HG03575 (cell line): ENCODE measurements at regions not wholly inside any gene's neighbourhood (a gene's known extent, or its start where the extent isn't known, plus 50 kb on each side); places are given as distances from the start of the nearest gene placed in this dataset.
"Not testable (repeated sequence)": the region's sequence is repeated elsewhere in the genome, so short reads cannot be mapped to it uniquely, and the experiment has no call there.

Experiments used
- ATAC-seq: cut with Tn5 transposase; IDR thresholded peaks from one replicate; pipeline ENCODE4 v1.9.1; 2021; ENCODE audit not compliant: unreplicated experiment, insufficient number of reproducible peaks, low FRiP score; ENCODE audit errors: extremely low read depth

DNA sequence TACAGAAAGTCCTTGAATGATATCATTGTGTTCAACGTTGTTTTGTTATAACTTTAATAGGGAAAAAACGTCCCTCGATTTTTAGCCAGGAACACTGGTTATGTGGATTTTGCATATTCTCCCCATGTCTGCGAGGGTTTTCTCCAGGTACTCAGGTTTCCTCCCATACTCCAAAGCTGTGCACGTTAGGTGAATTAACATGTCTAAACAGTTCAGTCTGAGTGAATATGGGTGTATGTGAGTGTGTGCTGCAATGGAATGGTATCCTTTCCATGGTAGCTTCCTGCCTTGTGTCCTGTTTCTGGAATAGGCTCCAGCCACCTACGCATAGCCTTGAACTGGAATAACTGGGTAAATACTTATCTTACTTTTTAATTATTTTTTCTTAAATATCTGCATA is 810.8 kb upstream of the ATXN7L3B start:
- ATAC-seq = no peak

DNA sequence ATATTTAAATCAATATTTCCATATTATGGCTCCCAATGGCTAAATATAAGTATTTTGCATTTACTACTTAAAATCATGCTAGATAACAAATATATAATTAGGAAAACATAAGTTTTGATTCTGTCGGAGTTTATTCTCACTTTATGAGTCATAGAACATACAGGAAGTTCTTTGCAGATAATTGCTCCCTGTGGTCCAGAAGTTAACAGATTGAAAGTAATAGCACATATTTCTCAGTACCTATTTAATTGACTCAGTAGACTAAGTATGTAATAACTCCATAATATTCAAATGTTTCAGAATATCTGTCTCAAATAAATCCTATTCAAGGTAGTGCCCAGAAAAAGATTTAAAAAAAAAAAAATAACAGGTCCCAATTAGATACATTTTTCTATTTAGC is 806.0 kb upstream of the ATXN7L3B start:
- no peak for ATAC-seq

DNA sequence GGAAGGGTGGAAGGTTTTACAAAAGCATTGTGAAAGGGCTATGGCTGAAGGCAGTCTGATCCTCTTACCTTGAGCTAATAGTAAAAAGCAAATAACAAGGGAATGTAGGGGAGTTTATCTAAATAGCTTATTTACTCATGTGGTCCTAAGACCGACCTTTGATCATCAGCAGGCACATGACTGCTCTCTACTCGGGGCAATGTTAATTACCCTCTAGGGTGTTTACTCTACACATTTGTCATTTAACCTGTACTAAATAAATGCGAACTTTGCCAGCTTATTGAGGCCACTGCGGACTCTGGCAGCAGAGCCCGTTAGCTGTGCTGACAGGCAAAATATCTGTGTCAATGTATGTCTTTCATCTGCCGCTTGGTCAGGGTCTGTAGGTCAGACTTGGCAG is 768.3 kb upstream of the ATXN7L3B start:
- no peak for ATAC-seq

DNA sequence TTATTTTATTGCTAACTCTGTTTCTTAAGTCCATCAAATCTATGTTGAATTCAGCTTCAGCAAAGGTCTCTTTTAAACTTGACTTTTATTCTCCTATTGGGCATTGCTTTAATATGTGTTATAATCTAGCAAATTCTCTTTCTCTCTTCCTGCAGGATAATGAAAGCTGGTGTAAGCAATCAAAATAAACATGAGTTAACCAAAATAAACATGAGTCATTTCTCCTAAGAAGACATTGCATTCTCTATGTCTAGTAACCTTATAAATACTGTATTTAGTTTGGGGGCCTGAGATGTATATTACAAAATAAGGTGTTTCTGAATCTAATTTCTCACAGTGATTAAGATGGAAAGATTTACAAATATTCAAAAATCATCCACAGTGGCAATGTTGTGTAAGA is 739.1 kb upstream of the ATXN7L3B start:
- no peak for ATAC-seq

DNA sequence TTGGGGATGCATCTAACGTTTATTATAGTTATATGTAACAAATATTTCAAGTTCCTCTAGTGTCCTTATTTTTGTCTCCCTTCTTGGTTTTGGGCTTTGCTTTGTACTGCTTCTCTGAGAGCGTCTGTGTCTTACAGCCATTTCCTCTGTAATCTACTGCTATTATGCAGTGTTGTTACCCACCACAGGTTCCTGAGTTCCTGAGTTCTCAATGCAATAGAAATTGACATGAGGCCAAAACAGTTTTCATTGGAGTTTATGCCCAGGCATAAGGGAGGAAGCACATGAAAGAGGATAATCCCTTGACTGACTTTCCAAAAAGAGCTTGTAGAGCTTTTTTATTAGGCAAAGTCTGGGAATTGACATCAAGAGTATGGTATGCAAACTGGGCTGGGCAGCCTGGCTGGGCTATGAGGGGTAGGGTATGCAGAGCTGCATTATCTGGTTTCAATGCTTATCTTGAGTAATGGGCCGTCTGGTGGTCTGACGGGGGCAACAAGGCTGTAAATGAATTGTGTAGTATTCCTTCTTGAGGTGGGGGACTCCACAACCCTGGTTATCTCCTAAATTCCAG is 722.5 kb upstream of the ATXN7L3B start:
- ATAC-seq = no peak

DNA sequence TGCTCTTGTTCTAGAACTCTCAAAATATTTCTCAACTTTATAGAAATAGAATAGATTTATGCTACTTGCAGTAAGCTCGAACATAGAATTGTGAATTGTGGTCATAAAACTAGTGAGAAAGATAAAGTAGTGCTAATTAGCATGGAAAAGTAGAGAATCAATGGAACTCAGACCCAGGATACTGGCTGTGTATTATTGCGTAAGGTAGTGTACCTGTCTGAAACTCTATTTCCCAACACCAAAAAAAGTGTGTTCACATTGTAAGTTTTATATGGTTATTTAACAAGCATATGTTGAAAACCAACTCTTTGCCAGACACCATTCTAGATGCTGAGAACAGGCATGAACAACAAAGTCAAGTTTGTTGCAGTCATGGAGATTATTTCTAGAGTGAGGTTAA is 720.5 kb upstream of the ATXN7L3B start:
- ATAC-seq = no peak

DNA sequence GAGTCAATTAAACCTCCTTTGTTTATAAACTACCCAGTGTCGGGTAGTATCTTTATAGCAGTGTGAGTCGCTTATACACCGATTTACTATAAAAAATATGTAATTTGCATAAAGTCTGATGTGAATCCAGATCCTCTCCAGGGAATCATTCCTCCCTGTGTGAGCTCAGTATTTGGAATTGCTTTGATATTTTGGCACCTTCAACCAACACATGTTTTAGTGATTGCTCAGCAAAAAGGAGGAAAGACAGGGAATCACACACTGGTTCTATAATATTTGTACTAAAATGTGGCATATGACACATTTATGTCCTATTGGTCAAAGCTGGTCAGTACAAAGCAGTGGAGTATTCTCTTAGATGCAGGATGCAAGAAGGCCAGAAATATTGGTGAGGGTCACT is 703.9 kb upstream of the ATXN7L3B start:
- ATAC-seq = no peak

DNA sequence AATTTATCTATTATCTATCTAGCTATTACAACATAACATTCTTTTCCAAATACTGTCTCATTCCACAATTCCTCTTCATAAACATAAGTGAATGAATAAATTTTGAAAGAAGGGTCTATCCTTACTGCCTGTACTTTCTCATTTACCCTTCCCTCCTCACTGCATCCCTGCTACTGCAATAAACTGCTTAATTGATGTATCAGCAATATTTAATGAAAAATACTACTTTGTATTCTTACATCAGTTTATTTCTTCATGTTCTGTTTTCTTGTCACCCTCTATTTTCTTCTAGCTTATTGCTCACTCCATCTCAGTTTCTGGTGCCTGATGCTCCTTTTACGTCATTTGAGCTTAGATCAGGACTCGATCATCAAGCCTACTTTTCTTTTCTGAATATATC is 695.7 kb upstream of the ATXN7L3B start:
- ATAC-seq = no peak

DNA sequence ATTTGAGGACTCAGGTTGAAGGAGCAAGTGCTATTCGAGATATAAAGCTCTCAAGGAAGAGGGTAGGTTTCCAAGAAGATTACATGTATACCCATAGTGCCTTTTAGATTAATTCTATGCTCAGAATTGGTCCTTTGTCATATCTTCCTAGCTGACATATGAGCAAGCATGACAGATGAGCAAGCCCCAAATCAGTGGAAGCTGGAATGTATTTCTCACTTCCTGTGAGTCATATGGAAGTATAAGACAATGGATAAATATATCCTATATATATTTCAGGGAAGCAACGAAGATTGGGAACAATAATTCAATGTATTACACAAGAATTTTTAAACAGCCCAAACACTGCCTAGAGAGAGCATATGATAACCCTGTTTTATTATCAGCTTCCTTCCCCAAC is 674.1 kb upstream of the ATXN7L3B start:
- no peak for ATAC-seq

DNA sequence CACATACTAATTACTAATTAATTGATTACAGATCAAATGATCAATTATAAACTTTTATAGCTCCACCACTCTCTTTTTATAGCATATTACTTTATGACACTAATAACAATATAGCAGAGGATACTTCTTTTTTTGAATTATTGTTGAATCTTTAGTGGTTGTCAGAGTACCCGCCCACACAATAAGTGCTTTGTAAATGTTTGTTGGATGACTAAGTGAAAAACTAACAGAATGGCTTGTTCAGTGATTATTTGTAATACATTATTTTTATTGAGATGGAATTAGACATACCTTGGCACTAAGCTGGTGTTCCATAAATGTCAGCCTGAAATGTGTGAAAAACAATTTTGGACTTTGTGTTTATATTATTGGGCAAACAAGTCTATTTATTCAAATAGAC is 670.5 kb upstream of the ATXN7L3B start:
- no peak for ATAC-seq

DNA sequence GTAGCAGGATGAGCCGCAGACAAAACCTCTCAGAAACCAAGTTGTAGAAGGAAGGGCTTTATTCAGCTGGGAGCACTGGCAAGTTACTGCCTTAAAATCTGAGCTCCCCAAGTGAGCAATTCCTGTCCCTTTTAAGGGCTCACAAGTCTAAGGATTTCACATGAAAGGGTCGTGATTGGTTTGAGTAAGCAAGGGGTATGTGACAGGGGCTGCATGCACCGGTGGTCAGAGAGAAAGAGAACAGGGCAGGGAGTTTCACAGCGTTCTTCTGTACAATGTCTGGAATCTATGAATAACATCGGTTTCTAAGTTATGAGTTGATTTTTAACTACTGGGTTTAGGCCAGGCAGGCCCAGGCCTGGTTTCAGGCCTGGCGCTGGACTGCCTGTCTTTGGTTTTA is 660.3 kb upstream of the ATXN7L3B start:
- ATAC-seq = not testable (repeated sequence)

DNA sequence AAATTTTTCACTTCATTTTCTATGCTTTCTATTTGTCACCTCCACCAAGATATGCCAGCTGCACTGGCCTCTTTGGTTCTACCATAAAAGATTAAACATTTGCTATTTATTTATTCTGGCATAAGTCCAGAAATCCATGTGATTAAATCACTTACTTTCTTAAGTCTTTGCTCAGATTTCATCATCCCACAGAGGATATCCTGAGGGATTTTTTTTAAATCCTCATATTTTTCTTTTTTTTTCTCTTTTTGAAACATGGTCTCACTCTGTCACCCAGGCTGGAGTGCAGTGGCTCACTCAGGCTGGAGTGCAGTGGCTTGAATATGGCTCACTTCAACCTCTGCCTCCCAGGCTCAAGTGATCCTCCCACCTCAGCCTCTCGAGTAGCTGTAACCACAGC is 645.4 kb upstream of the ATXN7L3B start:
- no peak for ATAC-seq

DNA sequence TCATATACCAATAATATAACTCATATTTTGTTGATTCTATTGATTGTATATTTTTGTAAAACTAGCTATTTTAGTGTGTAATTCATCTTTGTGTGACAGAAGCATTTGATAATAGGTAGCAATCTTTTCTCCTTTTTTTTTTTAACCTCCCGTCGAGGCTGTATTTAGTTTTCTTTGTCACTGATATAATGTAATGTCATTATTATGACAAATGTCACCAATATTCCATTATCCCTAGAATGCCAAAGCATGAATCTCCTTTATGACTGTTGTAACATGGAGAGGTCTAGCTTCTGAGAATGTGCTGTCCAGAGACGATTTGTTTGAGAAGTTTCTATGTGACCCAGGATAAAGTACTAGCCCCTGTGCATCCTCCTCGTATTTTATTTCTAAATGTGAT is 639.0 kb upstream of the ATXN7L3B start:
- ATAC-seq = no peak

DNA sequence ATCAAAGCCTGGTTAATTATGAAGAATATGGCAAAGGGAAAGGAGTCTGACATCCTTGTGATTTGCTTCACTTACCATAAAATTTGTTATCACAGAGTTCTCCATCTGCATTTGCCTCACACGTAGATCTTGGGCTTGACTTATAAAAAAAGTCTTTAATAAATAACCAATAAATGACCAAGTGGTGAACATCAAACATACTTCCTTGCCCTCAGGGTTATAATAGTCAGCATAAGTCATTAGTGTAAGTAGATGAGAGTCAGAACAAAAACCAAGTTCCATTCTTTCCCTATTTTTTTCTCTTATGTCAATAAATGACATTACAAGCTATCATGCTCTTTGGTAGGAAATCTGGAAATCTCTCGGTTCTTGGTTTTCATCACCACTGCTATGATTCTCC is 635.4 kb upstream of the ATXN7L3B start:
- no peak for ATAC-seq

DNA sequence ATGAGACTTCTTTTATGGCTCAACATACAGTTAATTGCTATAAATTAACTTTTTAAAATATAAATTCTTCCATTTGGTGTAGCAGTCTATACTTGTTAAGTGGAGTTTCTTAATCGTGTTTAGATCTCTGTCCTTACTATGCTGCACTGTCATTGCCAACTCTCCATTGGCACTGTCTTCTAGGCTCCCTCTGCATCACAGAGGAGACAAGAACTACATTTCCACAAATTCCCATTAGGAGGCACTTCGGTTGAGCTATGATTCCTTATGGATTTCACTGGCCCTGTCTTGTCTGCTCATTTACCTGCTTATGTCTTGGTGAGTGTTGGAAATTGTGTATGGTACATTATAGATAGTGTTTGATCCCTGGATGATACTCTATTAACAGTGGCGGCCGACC is 630.9 kb upstream of the ATXN7L3B start:
- no peak for ATAC-seq

DNA sequence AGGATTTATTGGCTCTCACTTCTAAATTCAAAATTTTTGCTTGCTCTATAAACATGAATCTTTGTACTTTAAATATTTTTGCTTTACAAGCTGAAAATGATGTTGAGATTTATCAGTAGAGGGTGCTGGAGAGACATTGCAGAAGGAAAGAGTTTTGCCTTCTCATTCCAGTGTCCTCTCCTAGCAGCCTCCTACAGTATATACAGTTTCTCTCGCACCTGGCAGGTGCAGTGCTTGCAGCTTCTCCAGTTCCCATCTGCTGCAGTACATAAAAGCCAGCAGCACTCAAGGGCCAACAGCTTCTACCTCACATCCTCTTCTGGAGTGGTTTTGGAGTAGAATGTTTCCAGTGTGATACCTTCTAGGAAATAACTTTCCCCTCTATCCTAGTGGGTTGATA is 601.8 kb upstream of the ATXN7L3B start:
- no peak for ATAC-seq

DNA sequence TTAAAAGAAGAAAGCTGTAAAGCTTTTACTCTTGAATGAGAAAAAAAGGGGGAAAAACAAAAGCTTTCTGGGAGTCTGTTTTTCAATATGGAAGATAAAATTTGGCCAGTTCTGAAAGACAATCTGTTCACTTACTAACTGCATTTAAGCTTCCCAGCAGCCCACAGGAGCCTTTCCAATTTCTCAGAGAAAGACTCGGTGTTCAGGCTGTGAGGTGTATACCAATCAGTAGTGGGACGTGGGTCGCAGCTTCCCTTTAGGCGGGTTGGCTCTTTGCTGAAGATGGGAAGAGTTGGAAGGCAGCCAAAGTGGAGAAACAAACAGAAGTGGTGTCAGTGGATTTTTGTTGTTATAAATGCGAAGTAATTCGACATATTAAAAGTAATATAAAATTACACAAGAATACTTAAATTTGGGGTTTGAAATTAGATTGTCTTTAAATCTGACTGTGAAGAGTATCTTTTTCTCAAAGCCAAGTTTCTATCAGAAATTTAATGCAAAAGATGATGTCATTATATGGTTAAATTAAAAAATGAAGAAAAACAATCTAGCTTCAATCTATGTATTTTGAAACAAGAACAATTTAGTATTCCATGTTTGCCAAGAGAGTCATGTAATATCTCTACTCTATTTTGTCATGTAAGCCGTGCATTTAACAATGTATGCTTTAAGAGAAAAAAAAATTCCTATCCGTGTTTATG is 590.2 kb upstream of the ATXN7L3B start:
- ATAC-seq = no peak

DNA sequence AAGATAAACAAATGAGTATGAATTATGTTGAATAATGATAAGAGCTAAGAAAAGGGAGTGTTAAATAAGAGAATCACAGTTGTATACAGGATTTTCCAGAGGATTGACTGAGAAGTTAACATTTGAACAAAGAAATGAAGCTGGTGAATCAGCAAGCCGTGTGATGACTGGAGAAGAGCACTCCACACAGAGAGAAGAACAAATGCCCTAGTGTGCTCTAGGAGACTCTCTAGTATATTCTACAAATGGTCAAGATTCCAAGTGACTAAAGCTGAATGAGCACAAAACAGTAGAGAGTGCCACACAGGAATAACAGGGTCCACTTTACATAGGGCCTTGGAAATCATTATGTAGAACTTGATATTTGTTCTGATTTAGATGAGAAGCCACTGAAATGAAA is 587.1 kb upstream of the ATXN7L3B start:
- ATAC-seq = no peak

DNA sequence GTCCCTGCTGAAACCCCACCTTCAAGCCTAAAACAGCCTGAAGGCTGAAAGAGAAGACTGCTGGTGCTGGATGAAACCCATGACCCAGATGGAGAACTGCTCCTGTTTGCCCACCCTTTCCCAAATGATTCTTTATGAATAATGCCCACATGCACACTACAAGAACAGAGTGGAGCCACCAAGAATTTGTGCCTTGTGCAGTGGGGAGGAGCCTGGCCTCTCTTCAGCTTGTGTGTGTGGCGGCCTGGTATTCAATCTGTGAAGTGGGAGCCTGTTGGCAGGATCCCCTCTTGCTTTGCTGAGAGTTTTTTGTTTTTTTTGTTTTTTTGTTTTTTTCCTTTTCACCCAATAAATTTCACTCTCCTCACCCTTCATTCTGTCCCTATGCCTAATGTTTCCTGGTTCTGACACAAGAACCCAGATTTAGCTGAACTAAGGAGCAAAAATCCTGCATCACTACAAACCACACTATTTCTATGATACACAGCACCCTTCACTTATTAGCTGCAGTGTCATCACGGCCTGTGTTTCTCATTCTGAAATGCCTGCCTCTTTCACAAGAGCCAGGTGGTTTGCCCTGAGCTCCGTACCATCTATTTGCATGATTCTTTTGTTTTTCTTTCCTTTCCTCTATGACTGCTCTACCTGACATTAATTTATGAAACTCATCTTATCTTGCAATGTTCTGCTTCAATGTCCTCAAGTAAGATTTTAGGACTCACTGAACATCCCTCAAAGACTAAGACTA is 585.5 kb upstream of the ATXN7L3B start:
- ATAC-seq = no peak

DNA sequence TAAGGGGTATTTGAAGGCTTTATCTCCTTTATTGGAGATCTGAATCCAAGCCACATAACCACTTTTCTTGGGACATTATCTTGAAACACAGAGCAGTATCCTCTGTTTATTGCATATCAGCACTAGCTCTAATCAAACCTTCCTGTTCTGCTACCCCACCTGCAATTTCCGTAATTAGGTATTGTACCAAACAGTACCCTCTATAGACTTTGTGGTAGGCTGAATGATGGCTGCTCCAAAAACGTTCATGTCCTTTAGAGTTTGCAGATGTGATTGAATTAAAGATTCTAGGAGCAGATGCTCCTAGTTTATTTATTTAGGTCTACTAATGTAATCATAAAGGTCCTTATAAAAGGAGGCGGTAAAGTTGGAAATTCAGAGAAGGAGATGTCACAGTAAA is 573.0 kb upstream of the ATXN7L3B start:
- no peak for ATAC-seq
